GM12864 (cell line): ENCODE measurements at regions not wholly inside any gene's neighbourhood (a gene's known extent, or its start where the extent isn't known, plus 50 kb on each side); places are given as distances from the start of the nearest gene placed in this dataset.

ENCODE experiments used
- DNase-seq: peaks from one replicate; pipeline ENCODE4 v3.0.0-alpha.2; 2011; ENCODE audit warnings: low read depth
- H3K4me3 ChIP-seq: 2 replicates; pipeline ENCODE4 v1.5.1; 2011; ENCODE audit warnings: mild to moderate bottlenecking, low read depth, low read length, control low read depth
- TF ChIP-seq, protein P1 (sequence below): IDR thresholded peaks from 2 replicates; pipeline ENCODE4 v1.5.1; 2011; ENCODE audit warnings: low read depth, mild to moderate bottlenecking, moderate library complexity, low read length, control low read depth, inconsistent platforms; ENCODE audit errors: missing control alignments

GRCh38 chr21:35225573-35225972 lies 176.5 kb upstream of the RUNX1 start:
- TF ChIP-seq, protein P1, sequence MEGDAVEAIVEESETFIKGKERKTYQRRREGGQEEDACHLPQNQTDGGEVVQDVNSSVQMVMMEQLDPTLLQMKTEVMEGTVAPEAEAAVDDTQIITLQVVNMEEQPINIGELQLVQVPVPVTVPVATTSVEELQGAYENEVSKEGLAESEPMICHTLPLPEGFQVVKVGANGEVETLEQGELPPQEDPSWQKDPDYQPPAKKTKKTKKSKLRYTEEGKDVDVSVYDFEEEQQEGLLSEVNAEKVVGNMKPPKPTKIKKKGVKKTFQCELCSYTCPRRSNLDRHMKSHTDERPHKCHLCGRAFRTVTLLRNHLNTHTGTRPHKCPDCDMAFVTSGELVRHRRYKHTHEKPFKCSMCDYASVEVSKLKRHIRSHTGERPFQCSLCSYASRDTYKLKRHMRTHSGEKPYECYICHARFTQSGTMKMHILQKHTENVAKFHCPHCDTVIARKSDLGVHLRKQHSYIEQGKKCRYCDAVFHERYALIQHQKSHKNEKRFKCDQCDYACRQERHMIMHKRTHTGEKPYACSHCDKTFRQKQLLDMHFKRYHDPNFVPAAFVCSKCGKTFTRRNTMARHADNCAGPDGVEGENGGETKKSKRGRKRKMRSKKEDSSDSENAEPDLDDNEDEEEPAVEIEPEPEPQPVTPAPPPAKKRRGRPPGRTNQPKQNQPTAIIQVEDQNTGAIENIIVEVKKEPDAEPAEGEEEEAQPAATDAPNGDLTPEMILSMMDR = no peak
- DNase-seq = no peak
- H3K4me3 ChIP-seq = no peak overlapping the region

DNA sequence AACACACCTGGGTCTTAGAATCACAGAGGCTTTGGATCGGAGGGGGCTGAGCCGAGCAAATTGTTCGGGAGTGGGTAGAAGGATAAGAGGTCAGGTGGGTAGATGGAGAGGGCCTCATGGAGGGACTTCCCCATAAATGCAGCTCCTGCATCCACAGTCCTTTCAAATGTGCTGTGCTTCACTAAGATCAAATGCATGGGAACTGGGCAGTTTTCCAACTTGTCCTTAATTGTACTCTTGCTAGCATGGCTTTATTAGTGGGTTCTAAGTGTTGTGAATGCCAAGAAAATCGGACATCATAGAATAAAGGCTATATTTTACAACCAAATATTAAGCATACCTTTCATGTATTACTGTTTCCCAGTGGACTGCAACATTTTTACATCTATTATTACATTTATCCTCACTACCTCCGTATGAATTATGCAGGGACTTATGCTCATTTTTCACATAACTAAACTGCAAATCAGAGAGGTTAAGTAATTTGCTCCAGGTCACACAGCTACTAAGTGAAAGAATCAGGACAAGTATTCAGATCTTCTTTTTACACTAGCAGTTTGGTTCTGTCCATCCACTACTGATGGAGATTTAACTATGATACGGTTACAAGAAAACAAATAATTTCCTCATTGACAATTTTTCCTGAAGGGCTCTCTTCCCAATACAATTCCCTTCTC lies 174.5 kb upstream of the RUNX1 start:
- TF ChIP-seq, protein P1 = no peak
- no peak for DNase-seq

DNA sequence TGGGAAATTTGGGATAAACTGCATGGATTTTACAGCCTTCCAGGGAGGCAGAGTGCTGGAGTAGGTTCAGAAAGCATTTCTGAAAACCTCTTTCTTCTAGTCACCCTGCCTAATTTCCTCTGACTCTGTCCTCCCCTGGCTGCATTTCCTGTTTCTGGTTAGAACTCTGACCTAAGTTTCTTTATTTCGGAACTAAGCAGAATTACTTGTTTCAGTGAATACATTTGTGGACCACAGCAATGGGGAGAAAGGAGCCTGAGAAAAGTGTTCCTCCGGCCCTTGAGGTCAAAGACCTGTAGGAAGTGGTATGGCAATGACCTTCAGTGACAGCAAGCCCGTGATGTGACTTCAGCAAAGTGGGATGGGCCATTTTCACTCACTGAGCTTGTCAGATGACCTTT lies 173.4 kb upstream of the RUNX1 start:
- peak; percentile 55 for DNase-seq
- TF ChIP-seq, protein P1 = no peak
- no peak overlapping the region for H3K4me3 ChIP-seq

More for the DNA sequence above, 174.5 kb upstream of the RUNX1 start:
- H3K4me3 ChIP-seq = no peak overlapping the region

DNA sequence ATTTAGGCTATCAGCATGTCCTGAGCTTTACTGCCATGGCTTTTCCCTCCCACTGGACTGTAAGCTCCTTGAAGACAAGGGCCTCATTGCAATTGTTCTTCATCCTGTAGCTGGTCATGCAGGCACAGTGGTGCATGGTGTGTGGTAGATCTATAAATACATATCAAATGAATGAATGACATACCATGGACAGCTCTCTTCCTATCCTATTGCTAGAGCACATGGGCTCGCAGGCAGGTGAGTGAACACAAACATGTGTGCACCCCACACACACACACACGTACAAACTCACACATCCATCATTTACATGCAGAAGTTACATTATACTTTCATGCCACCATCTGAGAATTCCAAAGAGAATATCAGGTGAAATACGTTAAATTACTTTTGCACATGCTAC lies 172.9 kb upstream of the RUNX1 start:
- no peak for DNase-seq
- TF ChIP-seq, protein P1 = no peak
- no peak overlapping the region for H3K4me3 ChIP-seq

DNA sequence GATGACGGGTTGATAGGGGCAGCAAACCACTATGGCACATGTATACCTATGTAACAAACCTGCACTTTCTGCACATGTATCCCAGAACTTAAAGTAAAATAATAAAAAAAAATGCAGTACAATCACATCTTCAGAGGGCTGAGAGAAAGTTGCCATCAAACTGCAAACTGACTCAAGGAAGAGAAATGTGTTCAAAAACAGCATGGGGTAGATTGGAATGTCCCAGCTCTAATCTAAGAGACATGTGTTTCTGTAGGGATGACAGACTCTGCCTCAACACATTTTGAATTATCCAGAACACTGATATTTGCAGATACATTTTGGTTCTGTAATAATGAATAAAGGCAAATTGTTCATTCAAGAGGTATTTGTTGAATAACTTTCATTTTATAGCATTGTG lies 171.2 kb upstream of the RUNX1 start:
- TF ChIP-seq, protein P1 = no peak
- DNase-seq = no peak
- no peak overlapping the region for H3K4me3 ChIP-seq

DNA sequence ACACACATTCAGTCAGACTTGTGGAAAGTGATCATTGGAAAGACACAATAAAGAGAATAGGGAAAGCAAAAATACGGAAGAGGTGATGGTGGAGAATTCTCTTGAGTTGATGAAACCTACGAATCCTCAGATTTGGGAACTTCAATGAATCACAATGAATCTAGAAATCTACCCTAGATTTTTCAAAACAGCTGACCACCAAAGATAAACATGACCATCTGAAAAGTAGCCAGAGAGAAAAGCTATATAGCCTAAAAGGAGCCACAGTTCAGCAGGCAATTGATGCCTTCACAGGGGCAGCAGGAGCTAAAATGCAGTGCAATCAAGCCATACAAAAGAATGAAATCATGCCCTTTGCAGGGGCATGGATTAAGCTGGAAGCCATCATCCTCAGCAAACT lies 170.6 kb upstream of the RUNX1 start:
- H3K4me3 ChIP-seq = no peak overlapping the region
- no peak for DNase-seq
- TF ChIP-seq, protein P1 = no peak

GRCh38 chr21:35219291-35219690 lies 170.2 kb upstream of the RUNX1 start:
- no peak for DNase-seq
- no peak overlapping the region for H3K4me3 ChIP-seq
- TF ChIP-seq, protein P1 = no peak
